ENCODE measurements at regions not wholly inside any gene's neighbourhood (a gene's known extent, or its start where the extent isn't known, plus 50 kb on each side); places are given as distances from the start of the nearest gene placed in this dataset.

- TF ChIP-seq CTCF (optimal IDR thresholded peaks at IDR 0.05 in 1 of 3, IDR thresholded peaks at IDR 0.05 in 1 of 3, conservative IDR thresholded peaks at IDR 0.05 in 1 of 3; ENCODE audit: extremely low read depth in 1 of 3, insufficient read depth in 2 of 3, low read length in 3 of 3) = no peak
- TF ChIP-seq EZH2 (IDR thresholded peaks at IDR 0.05; ENCODE audit: low read length) = no peak
- H2AFZ ChIP-seq (ENCODE audit: control insufficient read depth, low read length) = no peak overlapping the region
- H3K4me1 ChIP-seq (ENCODE audit: control insufficient read depth, extremely low read depth, insufficient read depth, low read length) = no peaks in the 10 kb centered on the region
- H3K9ac ChIP-seq (ENCODE audit: control insufficient read depth, extremely low read depth, insufficient read depth, low read length) = no peak overlapping the region
- no peak overlapping the region for H3K4me2 ChIP-seq (ENCODE audit: control insufficient read depth, extremely low read depth, insufficient read depth, low read depth, low read length)
- H3K27ac ChIP-seq (ENCODE audit: control insufficient read depth, insufficient read depth, low read length) = no peak overlapping the region
- DNase-seq (ENCODE audit: low read depth, low spot score) (no peak), FAIRE-seq (no peak)
- H3K4me3 ChIP-seq (ENCODE audit: control insufficient read depth in 2 of 3, extremely low read depth in 1 of 3, insufficient read depth in 2 of 3, low read depth in 1 of 3, low read length in 3 of 3) = no peak overlapping the region
- H3K9me1 ChIP-seq (ENCODE audit: control insufficient read depth, extremely low read depth, insufficient read depth, low read length) = no peaks in the 10 kb centered on the region
- no peaks in the 10 kb centered on the region for H3K36me3 ChIP-seq (ENCODE audit: control insufficient read depth in 2 of 2, extremely low read depth in 1 of 2, insufficient read depth in 2 of 2, low read length in 2 of 2)
- dilution Hi-C loops (cut with MboI; ENCODE audit: extremely low pct_ligation_motif_present, low sequenced_read_pairs) = no loop called here
- H4K20me1 ChIP-seq (ENCODE audit: control insufficient read depth, extremely low read depth, insufficient read depth, low read length) = no peaks in the 10 kb centered on the region
- no peaks in the 10 kb centered on the region for H3K27me3 ChIP-seq (ENCODE audit: control insufficient read depth, extremely low read depth, insufficient read depth, low read length)
- no peaks in the 10 kb centered on the region for H3K9me3 ChIP-seq (ENCODE audit: control insufficient read depth, low read depth, low read length)
- H3K79me2 ChIP-seq (ENCODE audit: control insufficient read depth, insufficient read depth, low read length) = no peaks in the 10 kb centered on the region
These were observed 1127.8 kb downstream of the DTWD2 start for GRCh38 chr5:117860550-117860949.

- Histone ChIP-seq H3K9me3 (ENCODE audit: control insufficient read depth, low read depth, low read length) (no peaks in the 10 kb centered on the region), H3K4me2 (ENCODE audit: control insufficient read depth, extremely low read depth, insufficient read depth, low read depth, low read length) (no peak overlapping the region), H3K79me2 (ENCODE audit: control insufficient read depth, insufficient read depth, low read length) (no peaks in the 10 kb centered on the region), H3K4me3 (ENCODE audit: control insufficient read depth in 2 of 3, extremely low read depth in 1 of 3, insufficient read depth in 2 of 3, low read depth in 1 of 3, low read length in 3 of 3) (no peak overlapping the region), H3K27ac (ENCODE audit: control insufficient read depth, insufficient read depth, low read length) (no peak overlapping the region), H3K9me1 (ENCODE audit: control insufficient read depth, extremely low read depth, insufficient read depth, low read length) (no peaks in the 10 kb centered on the region), H2AFZ (ENCODE audit: control insufficient read depth, low read length) (no peak overlapping the region), H3K9ac (ENCODE audit: control insufficient read depth, extremely low read depth, insufficient read depth, low read length) (no peak overlapping the region), H3K36me3 (ENCODE audit: control insufficient read depth in 2 of 2, extremely low read depth in 1 of 2, insufficient read depth in 2 of 2, low read length in 2 of 2) (no peaks in the 10 kb centered on the region), H3K27me3 (ENCODE audit: control insufficient read depth, extremely low read depth, insufficient read depth, low read length) (no peaks in the 10 kb centered on the region), H4K20me1 (ENCODE audit: control insufficient read depth, extremely low read depth, insufficient read depth, low read length) (no peaks in the 10 kb centered on the region), H3K4me1 (ENCODE audit: control insufficient read depth, extremely low read depth, insufficient read depth, low read length) (no peaks in the 10 kb centered on the region)
- FAIRE-seq (no peak), DNase-seq (ENCODE audit: low read depth, low spot score) (no peak)
- dilution Hi-C loops (cut with MboI; ENCODE audit: extremely low pct_ligation_motif_present, low sequenced_read_pairs) = no loop called here
- no peak for TF ChIP-seq EZH2 (IDR thresholded peaks at IDR 0.05; ENCODE audit: low read length)
- TF ChIP-seq CTCF (optimal IDR thresholded peaks at IDR 0.05 in 1 of 3, IDR thresholded peaks at IDR 0.05 in 1 of 3, conservative IDR thresholded peaks at IDR 0.05 in 1 of 3; ENCODE audit: extremely low read depth in 1 of 3, insufficient read depth in 2 of 3, low read length in 3 of 3) = no peak
These were observed 1129.2 kb downstream of the DTWD2 start for GRCh38 chr5:117859176-117859575.

Measured in keratinocyte (primary cell).